HepG2 (cell line): ENCODE measurements at regions not wholly inside any gene's neighbourhood (a gene's known extent, or its start where the extent isn't known, plus 50 kb on each side); places are given as distances from the start of the nearest gene placed in this dataset.

Experiments used
- ATAD3A ChIP-seq: sonication (generic); formaldehyde crosslinking; IDR thresholded peaks from 2 replicates; pipeline ENCODE4 v1.4.0; 2020; ENCODE audit warnings: missing genetic modification reagents
- FOXA1 ChIP-seq, 2 experiments: fragments of 450-650 bp in 1 of 2; sonication (generic) in 1 of 2; formaldehyde crosslinking in 1 of 2; IDR thresholded peaks; 2 replicates each; pipeline versions ENCODE4 v1.4.0 to v1.6.1; 2016 to 2020; ENCODE audit warnings: missing genetic modification reagents in 1 of 2
- MIXL1 ChIP-seq: IDR thresholded peaks from 2 replicates; pipeline ENCODE4 v1.6.1; 2016
- NAIF1 ChIP-seq: sonication (generic); formaldehyde crosslinking; IDR thresholded peaks from 2 replicates; pipeline ENCODE4 v1.5.0; 2020; ENCODE audit warnings: mild to moderate bottlenecking, missing genetic modification reagents, borderline replicate concordance
- NRL ChIP-seq: sonication (generic); formaldehyde crosslinking; IDR thresholded peaks from 2 replicates; pipeline ENCODE4 v1.5.0; 2020; ENCODE audit warnings: missing genetic modification reagents, mild to moderate bottlenecking, moderate library complexity, borderline replicate concordance
- ZNF33A ChIP-seq: sonication (generic); formaldehyde crosslinking; IDR thresholded peaks from 2 replicates; pipeline ENCODE4 v1.5.1; 2020; ENCODE audit warnings: missing genetic modification reagents, mild to moderate bottlenecking, moderate library complexity, borderline replicate concordance
- ZNF747 ChIP-seq: sonication (generic); formaldehyde crosslinking; IDR thresholded peaks from 2 replicates; pipeline ENCODE4 v1.8.1; 2023; ENCODE audit warnings: missing genetic modification reagents, mild to moderate bottlenecking, borderline replicate concordance
- TF ChIP-seq, protein P1 (sequence below): sonication (generic); formaldehyde crosslinking; IDR thresholded peaks from 2 replicates; pipeline ENCODE4 v1.5.1; 2020; ENCODE audit warnings: mild to moderate bottlenecking, missing genetic modification reagents, borderline replicate concordance
- TF ChIP-seq, protein P2 (sequence below): sonication (generic); formaldehyde crosslinking; IDR thresholded peaks from 2 replicates; pipeline ENCODE4 v1.4.0; 2020; ENCODE audit warnings: mild to moderate bottlenecking, missing genetic modification reagents
- TF ChIP-seq, protein P3 (sequence below): sonication (generic); formaldehyde crosslinking; IDR thresholded peaks from 2 replicates; pipeline ENCODE4 v1.4.0; 2020; ENCODE audit warnings: mild to moderate bottlenecking, missing genetic modification reagents
- TF ChIP-seq, protein P4 (sequence below): sonication (generic); formaldehyde crosslinking; IDR thresholded peaks from 2 replicates; pipeline ENCODE4 v1.4.0; 2020; ENCODE audit warnings: missing genetic modification reagents

DNA sequence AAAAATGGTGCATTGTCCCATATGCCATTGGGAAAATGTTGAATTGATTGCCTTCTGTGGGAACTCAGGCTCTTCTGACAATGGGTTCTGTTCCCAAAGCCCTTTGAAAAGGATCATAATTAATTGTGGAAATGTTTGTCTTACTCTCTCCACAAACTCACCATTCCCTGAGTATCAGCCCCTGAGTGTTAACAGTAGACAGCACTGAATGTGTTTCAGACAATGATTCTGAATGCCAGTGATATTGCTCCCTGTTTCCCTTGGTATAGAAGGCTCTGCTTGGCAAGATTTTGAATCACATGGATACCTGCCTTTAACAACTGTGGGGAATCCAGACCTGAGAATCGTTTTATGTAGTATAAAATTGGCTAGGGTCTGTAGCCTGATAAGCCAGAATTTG, 1096.8 kb downstream of the ADGRL2 start (continued):
- TF ChIP-seq, protein P1, sequence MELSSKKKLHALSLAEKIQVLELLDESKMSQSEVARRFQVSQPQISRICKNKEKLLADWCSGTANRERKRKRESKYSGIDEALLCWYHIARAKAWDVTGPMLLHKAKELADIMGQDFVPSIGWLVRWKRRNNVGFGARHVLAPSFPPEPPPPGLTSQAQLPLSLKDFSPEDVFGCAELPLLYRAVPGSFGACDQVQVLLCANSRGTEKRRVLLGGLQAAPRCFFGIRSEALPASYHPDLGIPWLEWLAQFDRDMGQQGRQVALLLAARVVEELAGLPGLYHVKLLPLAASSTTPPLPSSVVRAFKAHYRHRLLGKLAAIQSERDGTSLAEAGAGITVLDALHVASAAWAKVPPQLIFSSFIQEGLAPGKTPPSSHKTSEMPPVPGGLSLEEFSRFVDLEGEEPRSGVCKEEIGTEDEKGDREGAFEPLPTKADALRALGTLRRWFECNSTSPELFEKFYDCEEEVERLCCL (CRISPR knock-in tag) = no peak
- TF ChIP-seq, protein P2, sequence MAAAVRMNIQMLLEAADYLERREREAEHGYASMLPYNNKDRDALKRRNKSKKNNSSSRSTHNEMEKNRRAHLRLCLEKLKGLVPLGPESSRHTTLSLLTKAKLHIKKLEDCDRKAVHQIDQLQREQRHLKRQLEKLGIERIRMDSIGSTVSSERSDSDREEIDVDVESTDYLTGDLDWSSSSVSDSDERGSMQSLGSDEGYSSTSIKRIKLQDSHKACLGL (CRISPR knock-in tag) = no peak
- TF ChIP-seq, protein P3, sequence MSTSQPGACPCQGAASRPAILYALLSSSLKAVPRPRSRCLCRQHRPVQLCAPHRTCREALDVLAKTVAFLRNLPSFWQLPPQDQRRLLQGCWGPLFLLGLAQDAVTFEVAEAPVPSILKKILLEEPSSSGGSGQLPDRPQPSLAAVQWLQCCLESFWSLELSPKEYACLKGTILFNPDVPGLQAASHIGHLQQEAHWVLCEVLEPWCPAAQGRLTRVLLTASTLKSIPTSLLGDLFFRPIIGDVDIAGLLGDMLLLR (CRISPR knock-in tag) = no peak
- TF ChIP-seq FOXA1 (IDR thresholded peaks at IDR 0.05) (no peak), FOXA1 (CRISPR knock-in tag; IDR thresholded peaks at IDR 0.05) (no peak), ZNF747 (CRISPR knock-in tag) (no peak), NRL (CRISPR knock-in tag) (no peak), NAIF1 (CRISPR knock-in tag) (no peak), ZNF33A (CRISPR knock-in tag) (no peak), ATAD3A (CRISPR knock-in tag) (no peak), MIXL1 (no peak)
- TF ChIP-seq, protein P4, sequence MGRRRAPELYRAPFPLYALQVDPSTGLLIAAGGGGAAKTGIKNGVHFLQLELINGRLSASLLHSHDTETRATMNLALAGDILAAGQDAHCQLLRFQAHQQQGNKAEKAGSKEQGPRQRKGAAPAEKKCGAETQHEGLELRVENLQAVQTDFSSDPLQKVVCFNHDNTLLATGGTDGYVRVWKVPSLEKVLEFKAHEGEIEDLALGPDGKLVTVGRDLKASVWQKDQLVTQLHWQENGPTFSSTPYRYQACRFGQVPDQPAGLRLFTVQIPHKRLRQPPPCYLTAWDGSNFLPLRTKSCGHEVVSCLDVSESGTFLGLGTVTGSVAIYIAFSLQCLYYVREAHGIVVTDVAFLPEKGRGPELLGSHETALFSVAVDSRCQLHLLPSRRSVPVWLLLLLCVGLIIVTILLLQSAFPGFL (CRISPR knock-in tag) = no peak
